GM19025 (cell line): ENCODE measurements at regions not wholly inside any gene's neighbourhood (a gene's known extent, or its start where the extent isn't known, plus 50 kb on each side); places are given as distances from the start of the nearest gene placed in this dataset.
A peak's percentile ranks its signal among the peaks of the same experiment; 100 is the strongest.

Experiments used
- ATAC-seq: cut with Tn5 transposase; IDR thresholded peaks from one replicate; pipeline ENCODE4 v1.9.1; 2021; ENCODE audit warnings: mild to moderate bottlenecking, low read depth, moderate library complexity; ENCODE audit not compliant: unreplicated experiment

- no peak for ATAC-seq
Observed at GRCh38 chr5:142438573-142438972, 113.8 kb upstream of the SPRY4 start.

DNA sequence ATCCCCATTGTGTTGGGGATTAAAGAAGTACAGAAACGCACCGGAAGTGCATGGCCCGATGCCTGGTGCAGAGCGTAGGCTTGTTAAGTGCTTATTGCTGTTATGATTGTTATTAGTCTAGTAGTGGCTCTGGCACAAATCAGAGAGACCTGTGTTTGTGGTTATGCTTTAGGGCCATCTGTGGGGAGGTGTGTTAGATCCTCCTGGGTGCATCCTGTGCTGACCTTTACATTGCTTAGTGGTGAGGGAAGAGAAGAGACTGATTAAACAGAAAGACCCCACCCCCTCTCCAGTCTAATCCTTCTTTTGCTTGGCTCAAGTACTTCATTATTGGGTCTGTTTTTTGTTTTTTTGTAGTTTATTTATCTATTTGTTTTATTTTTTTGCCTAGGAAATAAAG, 112.7 kb upstream of the SPRY4 start:
- ATAC-seq = no peak

GRCh38 chr5:142435410-142436115, 110.7 kb upstream of the SPRY4 start:
- ATAC-seq = no peak

DNA sequence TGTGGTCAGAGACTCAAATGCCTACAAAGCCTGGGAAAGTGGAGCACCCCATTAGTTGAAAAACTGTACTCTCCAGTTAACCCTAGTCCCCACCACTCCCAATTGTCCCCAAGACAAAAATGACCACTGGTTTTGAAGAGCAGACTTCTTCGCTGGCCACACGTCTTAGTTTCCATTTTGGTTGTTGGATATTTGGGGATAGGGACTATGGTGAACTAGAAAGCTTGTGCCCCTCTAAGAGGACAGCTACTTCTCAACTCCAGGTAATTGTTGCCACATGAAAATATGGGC, 109.4 kb upstream of the SPRY4 start:
- ATAC-seq = no peak

GRCh38 chr5:142433526-142434321, 108.9 kb upstream of the SPRY4 start:
- no peak for ATAC-seq

DNA sequence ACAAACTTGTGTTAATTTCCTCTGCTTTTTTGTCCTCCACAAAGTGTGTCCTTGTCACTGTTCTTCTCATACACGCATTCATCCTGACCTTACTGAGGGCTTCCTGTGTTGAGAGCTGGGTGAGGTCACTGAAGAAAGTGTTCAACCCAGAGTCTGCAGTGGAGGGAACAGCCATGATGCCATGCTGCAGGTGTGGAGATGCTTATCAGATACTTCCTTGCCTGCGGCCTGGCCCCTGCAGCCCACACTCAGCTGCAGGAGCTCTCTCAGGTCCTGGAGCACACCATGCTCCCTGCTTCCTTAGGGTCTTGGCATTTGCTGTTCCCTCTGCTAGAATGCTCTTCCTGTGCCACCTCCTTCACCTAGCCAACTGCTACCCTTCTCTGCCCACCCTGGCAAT, 108.1 kb upstream of the SPRY4 start:
- ATAC-seq = no peak

DNA sequence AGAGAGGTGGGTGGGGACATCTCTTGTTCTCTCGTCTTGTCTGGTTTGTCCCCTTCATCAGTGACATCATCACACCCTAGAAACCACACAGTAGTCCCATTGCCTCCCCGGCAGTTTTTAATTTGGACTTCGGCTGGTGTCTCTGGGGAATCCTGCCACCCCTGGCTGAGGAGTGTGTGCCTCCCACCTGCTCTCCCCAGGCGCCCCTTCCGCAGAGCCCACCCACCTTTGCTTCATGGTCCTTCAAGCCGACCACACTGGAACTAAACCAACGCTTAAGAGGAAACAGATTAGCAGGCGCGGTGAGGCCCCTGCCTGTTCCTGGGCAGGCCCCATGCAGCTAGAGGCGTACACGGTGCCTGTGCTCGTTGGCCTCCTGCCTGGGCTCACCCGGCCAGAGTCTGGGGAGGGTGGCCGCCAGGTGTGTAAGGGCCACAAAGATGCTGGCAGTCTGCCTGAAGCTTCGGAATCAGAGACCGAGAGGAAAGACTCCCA, 107.6 kb upstream of the SPRY4 start:
- peak; percentile 58 for ATAC-seq

DNA sequence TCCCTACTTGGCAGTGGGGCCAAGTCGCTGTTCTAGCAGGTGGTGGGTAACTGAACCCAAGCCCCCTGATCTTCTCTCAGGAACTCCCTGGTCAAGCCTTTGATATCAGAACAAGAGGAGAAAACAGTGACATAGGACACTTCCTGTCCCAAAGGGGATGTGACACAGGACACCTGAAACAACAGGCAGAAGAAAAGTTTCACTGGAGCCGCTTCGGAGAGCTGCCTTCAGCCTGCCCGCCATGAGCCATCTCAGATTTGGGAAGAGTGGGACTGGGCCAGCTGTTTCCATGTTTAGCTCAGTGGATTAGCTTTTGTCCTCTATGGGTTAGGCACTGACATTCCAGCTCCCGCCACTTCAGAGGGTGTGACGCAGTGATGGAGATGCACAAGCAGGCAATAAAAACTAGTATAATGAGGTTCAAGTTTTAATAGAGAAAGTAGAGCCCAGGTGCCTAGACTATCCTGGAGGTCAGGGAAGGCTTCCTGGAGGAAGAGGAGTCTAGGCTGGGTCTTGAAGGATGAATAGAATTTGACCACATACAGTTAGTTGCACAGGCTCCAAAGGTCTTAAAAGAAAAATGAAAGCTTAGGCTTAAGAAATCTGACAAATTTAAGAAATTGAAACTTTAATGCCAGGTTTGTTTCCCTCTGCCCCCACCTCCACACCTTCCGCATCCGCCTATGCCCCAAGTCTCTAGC, 104.1 kb upstream of the SPRY4 start:
- ATAC-seq = no peak

DNA sequence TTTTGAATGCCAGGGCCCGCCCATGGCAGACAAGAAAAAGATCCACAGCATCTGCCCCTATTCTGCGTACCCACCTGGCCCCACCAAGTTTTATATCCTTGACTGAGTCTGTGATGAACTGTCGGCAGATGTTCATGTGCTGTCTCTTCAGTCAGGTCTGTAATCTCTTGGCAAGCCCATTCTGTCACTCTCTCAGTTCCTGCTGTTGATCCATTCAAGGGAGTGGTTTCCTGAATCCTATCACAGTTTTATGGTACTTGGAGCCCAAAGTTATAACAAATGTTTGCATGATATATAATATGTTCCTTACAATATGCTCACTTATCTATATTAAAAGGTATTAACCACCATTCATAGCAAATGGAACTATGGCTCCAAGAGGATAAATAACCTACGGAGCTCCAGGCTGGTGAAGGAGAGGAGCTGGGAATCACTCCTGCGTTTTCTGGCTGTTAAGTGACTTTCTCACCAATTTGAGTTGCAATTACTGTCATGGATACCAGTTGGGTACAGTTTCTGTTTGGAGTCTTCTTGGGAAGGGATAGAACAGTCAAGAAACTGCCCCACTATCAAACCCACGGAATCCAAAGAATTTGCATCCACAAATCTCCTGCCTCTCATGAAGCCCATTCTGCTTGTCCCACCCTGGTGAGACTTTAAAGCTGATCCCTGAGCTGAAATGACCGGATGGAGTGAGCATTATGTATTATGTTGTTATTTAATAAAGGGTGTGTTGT, 103.4 kb upstream of the SPRY4 start:
- ATAC-seq = no peak

- ATAC-seq = no peak
Observed at GRCh38 chr5:142427529-142427928, 102.7 kb upstream of the SPRY4 start.

DNA sequence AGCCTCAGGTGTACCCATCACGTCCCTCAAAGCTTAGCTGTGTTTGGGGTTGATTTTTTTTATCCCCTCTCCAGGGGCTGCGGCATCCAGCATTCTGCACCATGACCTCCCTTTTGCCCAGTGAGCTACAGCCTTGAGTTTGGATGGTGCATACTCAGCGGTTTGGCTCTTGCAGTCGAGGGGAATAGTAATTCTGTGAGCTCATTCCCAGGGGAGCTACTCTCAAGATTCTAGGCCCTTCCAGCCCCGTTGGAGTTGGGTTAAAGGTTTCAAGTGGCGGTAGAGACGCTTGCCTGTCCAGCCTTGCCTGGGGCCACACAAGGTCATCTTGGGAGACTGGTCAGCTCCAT, 102.2 kb upstream of the SPRY4 start:
- ATAC-seq = no peak

DNA sequence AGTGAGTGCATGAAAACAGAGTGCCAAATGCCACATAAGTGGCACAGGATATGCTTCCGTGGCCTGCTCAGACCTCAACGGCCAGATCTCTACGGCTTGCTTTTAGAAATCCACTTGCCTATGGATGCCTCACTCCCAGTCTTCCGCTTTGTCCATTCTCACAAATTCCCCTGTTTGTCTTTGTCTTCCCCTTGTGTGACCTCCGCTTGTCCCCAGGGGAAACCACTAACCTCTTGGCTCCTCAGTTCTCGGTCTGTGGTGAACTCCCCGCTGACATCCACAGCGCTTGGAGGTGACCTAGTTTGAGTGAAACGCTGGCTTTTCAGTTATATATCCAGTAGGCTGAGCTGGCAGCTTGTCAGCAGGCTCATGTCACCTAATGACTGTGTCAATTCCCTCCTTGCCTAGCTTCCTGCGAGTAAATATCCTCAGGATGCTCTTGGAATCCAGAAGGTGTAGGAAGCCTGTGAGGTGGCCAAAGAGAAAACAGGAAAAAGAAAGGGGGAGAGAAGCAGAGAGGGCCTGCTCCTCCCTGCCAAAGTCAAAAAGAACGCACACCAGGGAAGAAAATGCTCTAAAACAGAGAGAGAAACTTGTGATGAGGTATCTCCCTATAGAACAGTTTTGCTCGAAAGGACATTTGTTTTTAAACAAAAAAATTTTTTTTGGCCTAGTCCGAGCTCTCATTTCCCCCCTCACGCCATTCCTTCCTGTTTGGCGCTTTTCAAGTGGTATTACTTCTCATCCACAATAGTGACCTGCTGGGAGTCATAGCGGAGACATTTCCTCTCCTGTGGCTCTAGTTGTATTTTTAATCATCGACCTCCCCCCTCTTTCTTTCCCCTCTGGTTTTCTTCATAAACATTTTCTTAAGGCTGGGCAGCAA, 101.6 kb upstream of the SPRY4 start:
- no peak for ATAC-seq

DNA sequence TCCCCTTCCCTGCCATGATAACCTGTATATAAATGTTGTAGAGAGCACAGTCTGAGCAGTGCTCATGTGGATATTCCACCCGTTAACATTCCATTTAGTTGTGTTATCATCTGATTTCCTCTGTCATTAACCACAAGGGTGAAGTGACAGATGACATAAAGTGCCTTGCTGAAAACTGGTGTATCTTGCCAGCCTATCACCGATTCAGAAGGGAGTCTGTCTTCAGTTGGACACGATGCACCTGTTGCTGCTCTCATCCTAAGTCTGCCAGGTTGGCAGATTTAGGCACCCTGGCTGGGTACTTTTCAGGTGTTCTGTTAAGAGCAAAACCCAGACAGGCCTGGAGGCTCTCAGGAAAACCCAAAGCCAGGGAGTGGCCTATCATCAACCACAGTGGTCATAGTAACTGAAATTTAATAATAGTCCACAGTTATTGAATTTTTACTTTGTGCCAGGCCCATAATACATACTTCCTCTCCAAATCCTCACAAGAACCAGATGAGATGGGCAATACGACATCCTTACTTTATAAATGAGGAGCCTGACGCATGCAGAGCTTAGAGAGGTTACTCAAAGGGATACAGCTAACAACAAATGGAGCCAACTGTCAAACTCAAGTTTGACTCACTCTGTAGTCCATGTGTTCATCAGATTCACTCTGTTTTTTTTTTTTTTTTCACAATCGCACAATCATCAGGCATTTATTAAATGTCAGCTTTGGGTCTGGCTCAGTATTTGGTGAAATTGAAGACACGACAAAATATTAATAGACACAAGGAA, 100.7 kb upstream of the SPRY4 start:
- no peak for ATAC-seq

- no peak for ATAC-seq
Observed at GRCh38 chr5:142422429-142422828, 97.6 kb upstream of the SPRY4 start.

DNA sequence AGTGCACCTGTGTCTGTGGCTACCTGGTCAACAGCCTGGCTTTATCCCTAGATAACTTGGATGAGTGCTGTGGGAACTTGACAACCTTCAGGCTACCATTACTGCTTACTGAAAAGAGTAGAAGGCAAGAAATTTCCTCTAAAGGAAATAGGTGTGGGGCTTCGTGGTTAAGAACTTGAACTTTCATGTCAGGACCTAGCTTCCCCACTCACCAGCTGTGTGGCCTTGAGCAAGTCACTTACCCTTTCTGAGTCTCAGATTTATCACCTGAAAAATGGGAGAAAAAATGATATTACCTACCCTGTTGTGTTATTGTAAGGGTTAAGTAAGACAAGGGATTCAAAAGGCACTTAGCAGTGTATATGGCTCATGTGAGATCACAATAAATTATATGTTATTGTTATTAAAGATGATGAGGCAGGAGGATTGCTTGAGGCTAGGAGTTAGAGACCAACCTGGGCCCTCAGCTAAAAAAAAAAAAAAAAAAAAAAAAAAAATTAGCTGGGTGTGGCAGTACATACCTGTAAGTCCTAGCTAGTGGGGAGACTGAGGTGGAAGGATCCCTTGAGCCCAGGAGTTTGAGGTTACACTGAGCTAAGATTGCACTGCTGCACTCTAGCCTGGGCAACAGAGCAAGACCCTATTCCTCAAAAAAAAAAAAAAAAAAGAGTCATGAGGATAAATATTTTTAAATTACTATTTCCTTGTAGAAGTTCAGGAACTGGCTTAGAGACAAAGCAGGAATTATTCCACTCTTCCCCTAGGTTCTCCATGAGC, 97.0 kb upstream of the SPRY4 start:
- no peak for ATAC-seq

DNA sequence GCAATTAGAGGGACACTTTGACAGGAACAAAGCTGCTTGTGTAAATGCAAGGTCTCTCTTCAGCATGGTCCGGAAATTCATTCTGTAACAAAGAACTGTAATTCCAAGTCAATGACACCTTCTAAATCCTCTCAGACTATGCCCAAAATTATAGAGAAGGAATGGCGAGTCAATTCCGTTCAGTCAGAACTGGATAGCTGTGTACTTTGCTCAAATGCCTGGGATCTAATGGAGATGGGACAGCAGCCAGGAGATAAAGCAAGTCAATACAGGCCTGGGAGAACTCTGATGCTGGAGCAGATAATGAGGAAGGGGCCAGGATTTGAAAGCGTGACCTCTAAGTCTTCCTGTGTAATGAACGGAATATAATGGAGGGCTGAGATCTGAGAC, 96.4 kb upstream of the SPRY4 start:
- ATAC-seq = no peak

DNA sequence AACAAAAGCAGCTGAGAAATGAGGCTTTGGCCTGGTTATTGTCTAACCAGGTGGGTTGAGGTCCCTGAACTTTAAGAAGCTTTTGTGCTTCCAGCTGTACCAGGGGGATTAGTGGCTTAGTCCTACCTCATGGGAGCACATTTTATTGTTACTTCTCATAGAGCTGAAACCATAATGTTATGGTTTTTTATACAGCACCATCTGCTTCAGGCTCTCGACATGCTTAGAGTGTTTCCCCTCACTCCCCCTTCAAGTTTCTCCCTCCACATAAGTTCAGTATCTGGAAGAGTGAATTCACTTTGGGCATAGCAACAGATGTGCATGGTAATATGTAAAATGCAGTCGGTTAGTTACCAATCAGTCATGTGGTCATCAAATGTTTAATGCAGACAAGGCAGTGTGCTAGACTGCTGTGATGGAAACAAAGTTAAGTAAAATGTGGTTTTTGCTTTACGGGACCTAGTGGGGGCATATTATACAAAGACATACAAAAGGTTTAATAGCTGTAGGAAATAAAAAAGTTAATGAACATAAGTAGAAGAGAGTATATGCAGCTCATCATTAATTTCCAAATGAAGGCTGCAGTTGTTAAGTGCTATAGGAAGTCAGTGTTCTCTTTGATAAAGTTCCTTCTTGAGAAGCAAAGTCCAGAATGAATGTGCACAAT, 95.9 kb upstream of the SPRY4 start:
- no peak for ATAC-seq

DNA sequence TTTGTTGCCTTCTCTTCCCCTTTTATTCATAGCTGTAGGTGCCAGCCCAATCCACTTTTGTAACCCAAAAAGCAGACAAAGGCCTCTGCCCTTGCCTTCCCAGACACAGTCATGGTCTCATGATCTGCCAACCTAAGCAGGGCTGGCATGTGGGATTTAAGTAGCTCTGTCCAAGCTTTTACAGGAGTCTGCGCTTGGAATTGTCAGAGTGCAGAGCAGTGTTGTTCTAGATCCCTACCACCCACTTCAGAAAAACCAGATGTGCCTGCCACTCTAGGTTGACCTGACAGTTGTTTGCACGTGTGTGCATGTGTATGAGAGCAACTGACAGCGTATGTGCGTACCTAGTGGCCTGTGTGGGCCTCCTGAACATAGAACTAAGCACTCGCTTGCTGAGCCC, 87.8 kb upstream of the SPRY4 start:
- no peak for ATAC-seq
